Endothelial cell (in vitro differentiated cells): ENCODE measurements at regions not wholly inside any gene's neighbourhood (a gene's known extent, or its start where the extent isn't known, plus 50 kb on each side); places are given as distances from the start of the nearest gene placed in this dataset.

Source experiments
- DNase-seq: peaks from one replicate; pipeline ENCODE4 v3.0.0; 2021; ENCODE audit warnings: low spot score
- H3K27ac Mint-ChIP-seq: one replicate; pipeline ENCODE4 v1.8.0; 2021; ENCODE audit warnings: mixed read lengths, inconsistent platforms; ENCODE audit not compliant: unreplicated experiment
- H3K27me3 Mint-ChIP-seq: one replicate; pipeline ENCODE4 v1.8.0; 2021; ENCODE audit warnings: mild to moderate bottlenecking, moderate library complexity, mixed read lengths, inconsistent platforms; ENCODE audit not compliant: unreplicated experiment
- H3K36me3 Mint-ChIP-seq: one replicate; pipeline ENCODE4 v1.8.0; 2021; ENCODE audit warnings: mild to moderate bottlenecking, low read depth, mixed read lengths, inconsistent platforms; ENCODE audit not compliant: unreplicated experiment
- H3K4me1 Mint-ChIP-seq: one replicate; pipeline ENCODE4 v1.8.0; 2021; ENCODE audit warnings: mild to moderate bottlenecking, mixed read lengths, inconsistent platforms; ENCODE audit not compliant: unreplicated experiment
- H3K4me3 Mint-ChIP-seq: one replicate; pipeline ENCODE4 v1.8.0; 2021; ENCODE audit warnings: mild to moderate bottlenecking, mixed read lengths, inconsistent platforms; ENCODE audit not compliant: unreplicated experiment
- H3K9me3 Mint-ChIP-seq: one replicate; pipeline ENCODE4 v1.8.0; 2021; ENCODE audit warnings: mixed read lengths, inconsistent platforms; ENCODE audit not compliant: unreplicated experiment
- CTCF ChIP-seq: fragments of 200-600 bp; sonication (generic); IDR thresholded peaks from one replicate; pipeline ENCODE4 v1.5.0; 2021; ENCODE audit warnings: antibody characterized with exemption; ENCODE audit not compliant: unreplicated experiment

- no peaks in the 10 kb centered on the region for H3K9me3 Mint-ChIP-seq
These were observed 1363.6 kb upstream of the CDH2 start for GRCh38 chr18:29540548-29540947.

GRCh38 chr18:29531746-29532145 lies 1354.8 kb upstream of the CDH2 start:
- Mint-ChIP-seq H3K27me3 (peaks cover 2% of the 10 kb centered on the region), H3K9me3 (no peaks in the 10 kb centered on the region), H3K27ac (no peak overlapping the region), H3K4me1 (no peaks in the 10 kb centered on the region), H3K4me3 (no peak overlapping the region), H3K36me3 (no peaks in the 10 kb centered on the region)
- DNase-seq, result no peak
- TF ChIP-seq CTCF, result no peak

More at GRCh38 chr18:29540548-29540947, 1363.6 kb upstream of the CDH2 start:
- no peaks in the 10 kb centered on the region for H3K4me1 Mint-ChIP-seq
- no peak for TF ChIP-seq CTCF
- H3K36me3 Mint-ChIP-seq, result no peaks in the 10 kb centered on the region
- H3K4me3 Mint-ChIP-seq, result no peak overlapping the region
- H3K27me3 Mint-ChIP-seq, result no peaks in the 10 kb centered on the region
- no peak overlapping the region for H3K27ac Mint-ChIP-seq
- DNase-seq, result no peak

- no peak for DNase-seq
- Mint-ChIP-seq H3K27me3 (no peaks in the 10 kb centered on the region), H3K4me3 (no peak overlapping the region), H3K27ac (no peak overlapping the region), H3K4me1 (no peaks in the 10 kb centered on the region), H3K9me3 (no peaks in the 10 kb centered on the region), H3K36me3 (no peaks in the 10 kb centered on the region)
- no peak for TF ChIP-seq CTCF
These were observed 1346.4 kb upstream of the CDH2 start for GRCh38 chr18:29523371-29523770.

GRCh38 chr18:29512761-29513160 lies 1335.8 kb upstream of the CDH2 start:
- Mint-ChIP-seq H3K9me3 (no peaks in the 10 kb centered on the region), H3K4me3 (no peak overlapping the region), H3K36me3 (no peaks in the 10 kb centered on the region), H3K27ac (no peak overlapping the region), H3K4me1 (no peaks in the 10 kb centered on the region), H3K27me3 (no peaks in the 10 kb centered on the region)
- DNase-seq, result no peak
- TF ChIP-seq CTCF, result no peak

- Mint-ChIP-seq H3K36me3 (no peaks in the 10 kb centered on the region), H3K27me3 (no peaks in the 10 kb centered on the region), H3K4me1 (peaks cover 2% of the 10 kb centered on the region), H3K27ac (no peak overlapping the region), H3K4me3 (no peak overlapping the region), H3K9me3 (no peaks in the 10 kb centered on the region)
- TF ChIP-seq CTCF, result no peak
- no peak for DNase-seq
These were observed 1335.3 kb upstream of the CDH2 start for GRCh38 chr18:29512203-29512602.
